Globus pallidus (tissue), 1 donor: ENCODE measurements at regions not wholly inside any gene's neighbourhood (a gene's known extent, or its start where the extent isn't known, plus 50 kb on each side); places are given as distances from the start of the nearest gene placed in this dataset.

Experiments
- DNase-seq: peaks from one replicate; pipeline ENCODE4 v3.0.0-alpha.2; 2015; ENCODE audit warnings: low spot score

DNA sequence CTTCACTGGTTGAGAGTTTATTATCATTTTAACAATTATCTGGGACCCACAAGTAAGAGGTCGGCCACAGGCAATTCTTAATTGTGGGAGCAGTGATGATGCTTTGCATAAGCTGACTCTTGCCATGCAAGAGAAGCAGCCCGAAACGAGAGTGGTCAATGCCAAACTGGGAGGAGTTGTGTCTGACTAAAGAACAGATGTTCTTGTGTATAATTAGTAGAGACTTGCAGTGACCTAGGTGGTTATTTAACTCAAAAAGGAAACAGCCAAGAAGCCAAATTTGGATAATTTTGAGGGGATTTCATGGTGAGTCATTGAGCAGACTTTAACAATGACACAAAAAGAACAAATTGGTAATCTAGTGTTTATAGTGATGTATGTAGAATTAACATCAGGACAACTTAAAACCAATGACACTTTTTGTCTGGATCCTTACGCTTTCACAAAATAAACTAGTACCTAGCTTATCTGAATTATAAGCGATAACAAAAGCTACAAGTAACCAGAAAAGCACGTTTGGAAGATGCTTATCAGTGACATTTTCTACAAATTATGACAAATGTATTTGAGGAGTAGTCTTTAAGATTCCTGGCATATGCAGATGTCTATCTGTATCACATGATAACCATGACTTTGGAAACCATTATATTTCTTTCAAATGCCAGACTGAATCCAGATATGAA lies 184.7 kb upstream of the DLGAP1 start:
- DNase-seq, result no peak

DNA sequence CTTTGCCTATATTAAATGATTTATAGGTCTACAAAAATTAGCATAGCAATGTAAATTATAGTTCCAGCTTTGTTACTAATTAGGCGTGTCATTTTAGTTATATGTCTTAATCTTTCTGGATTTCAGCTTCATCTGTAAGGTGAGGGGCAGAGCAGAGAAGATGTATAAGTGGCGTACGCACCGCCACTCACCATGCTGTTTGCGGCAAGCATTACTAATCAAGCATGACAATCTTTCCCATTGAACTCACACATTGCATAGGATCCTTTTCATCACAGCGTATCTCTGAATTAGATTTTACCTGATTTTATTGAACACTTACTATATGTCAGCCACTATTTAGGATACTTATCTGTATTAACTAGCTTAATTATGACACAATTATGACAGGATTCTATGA lies 183.6 kb upstream of the DLGAP1 start:
- no peak for DNase-seq

DNA sequence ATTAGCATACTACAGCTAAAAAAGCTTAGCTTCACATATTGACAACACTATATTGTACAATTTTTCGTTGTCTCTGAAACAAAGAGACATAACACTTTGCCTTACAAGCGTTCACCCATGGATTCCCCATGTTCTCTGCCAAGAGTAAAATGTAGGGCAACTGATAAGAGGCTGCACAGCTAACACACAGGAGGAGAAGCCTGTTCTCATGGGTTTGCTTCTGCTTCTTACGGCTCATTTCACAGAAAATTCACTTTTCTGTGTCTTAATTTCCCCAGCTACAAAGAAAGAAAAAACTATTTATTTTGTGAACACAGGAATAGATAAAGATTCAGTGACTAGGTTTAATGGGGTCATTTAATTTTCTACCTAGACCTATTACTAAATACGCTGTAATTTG lies 182.8 kb upstream of the DLGAP1 start:
- no peak for DNase-seq

DNA sequence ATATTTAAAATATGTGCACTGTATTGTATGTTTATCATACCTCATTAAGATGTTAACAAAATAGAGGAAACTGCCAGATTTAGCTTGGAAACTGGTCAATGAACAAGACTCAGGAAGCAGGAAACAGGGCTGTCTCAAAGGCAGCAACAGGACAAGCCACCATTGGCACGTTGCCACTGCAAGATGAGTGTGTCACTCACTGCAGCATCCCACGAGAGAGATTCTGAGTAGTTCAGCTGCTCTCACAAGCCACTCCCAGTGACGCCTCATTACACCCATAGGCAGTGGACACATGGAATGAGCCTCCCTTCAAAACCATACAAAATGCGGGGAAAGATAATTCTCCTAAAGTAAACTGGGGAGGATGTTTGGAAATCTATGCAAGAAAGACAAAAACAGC lies 181.9 kb upstream of the DLGAP1 start:
- no peak for DNase-seq

DNA sequence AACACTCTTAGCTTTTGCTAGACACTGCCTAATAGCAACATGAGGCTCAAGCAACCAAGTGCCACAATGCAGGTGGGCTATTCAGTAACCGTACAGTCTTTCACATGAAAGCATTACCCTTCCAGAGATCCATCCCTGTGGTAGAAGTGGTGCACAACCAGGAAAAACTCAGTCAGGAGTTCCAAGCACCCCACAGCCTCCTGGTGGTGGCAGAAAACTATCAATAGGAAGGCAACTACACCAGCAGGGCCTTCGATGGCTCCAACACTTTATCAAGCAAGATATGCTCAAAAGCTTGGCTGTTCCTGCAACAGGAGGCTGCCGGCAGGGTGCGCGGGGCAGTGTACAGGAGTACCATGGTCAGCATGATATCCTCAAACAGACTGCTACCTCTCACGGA lies 176.1 kb upstream of the DLGAP1 start:
- DNase-seq, result no peak

DNA sequence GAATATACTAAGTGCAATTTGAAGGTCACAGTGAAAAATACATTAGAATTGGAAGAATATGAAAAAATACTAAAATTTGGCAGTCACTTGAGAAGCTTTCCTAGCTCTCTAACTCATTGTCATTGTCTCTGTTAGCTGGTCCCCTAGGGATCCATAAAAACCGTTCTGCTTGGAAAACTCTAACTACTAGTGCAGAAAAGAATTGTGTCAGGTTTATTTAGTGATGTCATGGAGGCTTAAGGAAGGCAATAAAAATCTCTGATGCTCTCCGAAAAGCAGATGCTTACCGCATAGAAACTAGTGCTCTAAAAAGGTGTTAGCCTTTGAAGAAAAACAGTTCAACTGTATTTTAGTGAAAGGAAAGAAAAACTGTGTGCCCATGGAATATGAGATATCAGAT lies 150.1 kb upstream of the DLGAP1 start:
- no peak for DNase-seq

DNA sequence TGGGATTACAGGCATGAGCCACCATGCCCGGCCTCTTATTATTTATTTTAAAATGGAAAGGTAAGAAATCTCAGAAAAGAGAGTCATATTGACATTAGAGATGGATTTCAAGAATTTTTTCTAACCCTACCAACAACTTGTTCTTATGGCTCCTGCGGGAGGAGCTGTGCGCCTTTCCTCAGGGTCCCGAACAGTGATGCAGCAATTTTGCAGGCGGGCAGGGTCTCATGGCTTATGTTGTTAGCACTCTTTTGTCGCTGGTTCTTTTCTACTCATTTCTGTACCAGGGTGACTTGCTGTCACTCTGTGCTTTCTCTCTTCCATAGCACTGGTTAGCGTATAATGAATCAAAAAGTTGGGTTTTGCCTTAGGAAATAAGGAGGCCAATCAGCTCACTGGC lies 148.8 kb upstream of the DLGAP1 start:
- DNase-seq, result no peak

DNA sequence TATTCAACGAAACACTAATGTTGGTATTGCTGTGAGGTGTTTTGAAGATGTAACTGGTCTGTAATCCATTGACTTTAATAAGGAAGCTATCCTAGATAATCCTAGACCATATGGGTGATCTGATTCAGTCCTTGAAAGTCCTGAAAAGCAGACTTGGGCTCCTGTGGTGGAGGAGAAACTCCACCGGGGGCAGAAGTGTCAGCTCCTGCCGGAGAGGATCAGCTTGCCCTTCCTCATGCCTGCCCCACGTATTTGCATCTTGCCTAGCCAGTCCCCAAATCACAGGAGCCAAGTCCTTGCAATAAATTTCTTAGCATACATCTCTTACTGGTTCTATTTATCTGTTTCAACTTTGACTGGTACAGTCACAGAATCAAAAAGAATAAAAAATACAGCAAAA lies 144.2 kb upstream of the DLGAP1 start:
- DNase-seq, result no peak

DNA sequence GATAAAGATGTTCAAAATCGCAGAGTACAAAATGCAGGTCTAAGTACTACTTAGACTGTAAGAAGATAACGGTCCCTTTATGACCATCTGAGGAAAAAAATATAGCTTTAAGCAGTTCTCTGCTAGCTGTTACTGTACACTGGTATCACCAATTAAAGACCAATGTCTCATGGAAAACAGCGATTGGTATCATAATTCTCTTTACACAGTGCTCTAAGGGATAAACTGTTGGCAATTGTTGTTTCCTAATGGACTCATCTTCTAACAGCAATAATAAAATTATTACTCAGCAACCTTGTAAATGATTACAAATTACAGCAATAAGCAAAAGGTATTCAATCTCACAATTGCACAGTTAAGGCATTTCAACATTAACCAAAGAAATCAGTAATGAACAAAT lies 142.2 kb upstream of the DLGAP1 start:
- DNase-seq, result no peak

DNA sequence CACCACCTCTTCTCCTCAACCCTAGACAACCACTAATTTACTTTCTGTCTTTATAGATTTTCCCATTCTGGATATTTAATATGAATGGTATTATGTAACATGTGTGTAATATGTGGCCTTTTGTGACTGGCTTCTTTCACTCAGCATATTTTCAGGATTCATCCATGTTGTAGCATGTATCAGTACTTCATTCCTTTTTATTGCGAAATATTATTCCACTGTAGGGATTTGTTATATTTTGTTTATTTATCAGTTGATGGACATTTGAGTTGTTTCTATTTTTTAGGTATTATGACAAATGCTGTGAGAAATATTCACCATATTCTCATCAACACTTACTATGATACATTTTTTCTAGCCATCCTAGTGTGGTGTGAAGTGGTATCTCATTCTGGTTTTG lies 138.8 kb upstream of the DLGAP1 start:
- no peak for DNase-seq

DNA sequence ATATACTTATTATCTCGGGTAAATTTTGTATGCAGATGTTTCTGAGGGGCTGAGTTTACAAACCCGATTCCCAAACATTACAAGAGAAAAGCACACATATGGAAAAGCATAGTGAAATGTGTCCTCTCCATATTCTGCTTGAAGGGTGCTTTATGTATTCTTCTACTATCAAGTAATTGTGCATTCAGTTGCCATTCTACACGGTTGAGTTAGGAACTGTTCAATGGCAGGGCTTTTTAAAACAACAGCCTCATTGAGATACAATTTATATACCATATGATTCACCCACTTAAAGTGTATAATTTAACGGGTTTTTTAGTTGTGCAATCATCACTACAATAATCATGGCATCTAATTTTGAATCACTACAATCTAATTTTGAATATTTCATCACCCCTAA lies 138.4 kb upstream of the DLGAP1 start:
- DNase-seq, result no peak

DNA sequence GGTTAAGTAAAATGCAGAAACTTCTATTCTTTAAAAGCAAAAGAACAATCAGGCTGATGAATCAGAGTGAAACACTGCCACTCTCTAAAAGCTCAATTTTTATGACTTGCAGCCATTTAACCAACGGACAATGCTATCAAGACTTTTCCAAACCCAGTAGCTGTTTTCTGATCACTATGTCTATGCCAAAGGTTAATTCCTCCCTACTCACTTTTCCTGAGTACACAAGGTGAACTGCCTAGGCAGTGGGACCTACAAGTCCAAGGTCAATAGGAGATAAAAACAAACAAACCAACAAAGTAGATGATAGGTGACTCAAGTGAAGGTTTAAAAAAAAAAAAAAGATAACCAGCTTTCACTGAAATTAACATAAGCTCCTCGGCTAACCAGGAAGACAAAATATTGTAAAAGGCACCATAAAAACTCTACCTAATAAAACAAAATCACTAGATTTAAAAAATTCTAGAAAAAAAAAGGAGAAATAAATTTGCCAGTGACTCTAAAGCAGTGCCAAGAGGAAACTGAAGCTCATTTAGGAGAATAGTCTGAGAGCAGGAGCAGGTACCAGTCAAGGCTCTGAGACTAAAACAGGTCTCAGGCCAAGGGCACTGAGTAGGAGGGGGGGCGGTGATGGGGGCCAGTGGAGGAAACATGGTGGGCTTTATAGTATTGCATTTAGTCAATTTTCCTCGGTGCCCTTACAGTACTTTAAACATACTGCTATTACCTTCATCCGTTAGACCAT lies 134.1 kb upstream of the DLGAP1 start:
- DNase-seq, result no peak

DNA sequence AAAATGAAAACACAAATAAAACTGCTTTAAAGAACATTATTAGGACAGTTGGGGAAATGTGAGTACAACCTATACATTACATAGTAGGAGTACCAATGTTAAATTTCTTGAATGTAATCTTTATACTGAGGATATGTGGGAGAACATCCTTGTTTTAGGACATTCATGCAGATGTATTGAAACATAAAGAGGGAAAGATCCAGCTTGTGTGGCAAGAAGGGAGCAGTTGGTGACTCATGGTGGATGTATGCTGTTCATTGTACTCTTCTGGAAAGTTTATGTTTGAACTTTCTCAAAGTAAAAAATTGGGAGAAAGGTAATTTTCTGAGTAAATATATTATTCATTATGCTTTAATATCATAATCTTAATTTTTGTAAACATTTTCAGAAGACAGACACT lies 132.1 kb upstream of the DLGAP1 start:
- no peak for DNase-seq

DNA sequence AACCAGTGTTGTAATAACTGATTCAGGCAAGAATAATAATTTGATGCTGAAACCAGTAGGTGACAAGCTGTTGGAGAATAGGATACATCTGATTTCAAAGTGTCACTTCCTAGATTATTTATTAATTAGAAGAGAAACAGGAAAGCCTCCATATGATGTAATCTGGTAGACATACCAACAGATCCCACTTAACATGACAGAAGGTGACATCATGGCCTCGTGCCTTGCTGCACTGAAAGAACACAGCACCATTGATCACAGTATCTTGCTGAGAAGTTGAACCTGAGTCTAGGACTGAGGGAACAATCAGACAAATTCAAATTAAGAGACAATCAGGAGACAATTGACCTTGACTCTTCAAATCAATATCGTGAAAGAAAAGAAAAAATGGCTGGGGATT lies 131.6 kb upstream of the DLGAP1 start:
- DNase-seq, result no peak

DNA sequence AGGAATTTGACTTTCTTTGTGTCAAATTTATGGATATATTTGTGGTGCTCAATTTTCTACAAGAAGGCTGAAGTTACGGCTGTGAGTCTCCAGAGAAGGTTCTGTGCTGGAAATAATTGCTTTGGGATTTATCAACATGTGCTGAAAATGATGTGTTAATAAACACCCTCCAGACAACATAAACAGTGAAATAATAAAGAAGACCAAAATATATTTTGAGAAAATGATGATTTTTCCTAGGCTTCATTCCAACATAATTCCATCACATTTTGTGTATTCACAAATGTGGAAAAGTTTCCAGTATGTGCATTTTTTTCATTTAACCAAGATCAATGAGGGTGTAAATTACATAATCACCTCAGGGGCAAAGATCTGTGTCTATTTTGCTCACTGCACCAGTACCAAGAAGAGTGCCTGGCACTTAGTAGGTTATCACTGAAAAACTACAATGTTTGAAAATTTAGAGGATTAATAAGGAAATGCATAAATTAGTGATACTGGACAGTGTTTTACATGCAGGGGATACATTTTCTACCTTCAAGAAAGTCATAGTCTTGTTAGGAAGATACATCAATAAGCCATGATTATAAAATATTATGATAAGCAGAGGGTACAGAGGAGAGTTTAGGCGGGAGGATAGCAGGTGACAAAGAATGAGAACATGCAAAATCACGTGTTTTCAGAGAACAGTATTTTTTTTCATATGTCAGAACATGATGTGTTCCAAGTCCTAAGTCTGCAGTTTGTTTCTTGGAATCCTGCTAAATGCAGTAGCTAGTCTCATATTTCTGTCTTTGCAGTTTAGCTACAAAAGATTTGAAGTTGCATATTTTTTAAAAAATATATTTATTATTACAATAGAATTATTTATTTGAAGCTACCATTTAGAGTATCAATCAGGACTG lies 127.6 kb upstream of the DLGAP1 start:
- DNase-seq, result no peak

DNA sequence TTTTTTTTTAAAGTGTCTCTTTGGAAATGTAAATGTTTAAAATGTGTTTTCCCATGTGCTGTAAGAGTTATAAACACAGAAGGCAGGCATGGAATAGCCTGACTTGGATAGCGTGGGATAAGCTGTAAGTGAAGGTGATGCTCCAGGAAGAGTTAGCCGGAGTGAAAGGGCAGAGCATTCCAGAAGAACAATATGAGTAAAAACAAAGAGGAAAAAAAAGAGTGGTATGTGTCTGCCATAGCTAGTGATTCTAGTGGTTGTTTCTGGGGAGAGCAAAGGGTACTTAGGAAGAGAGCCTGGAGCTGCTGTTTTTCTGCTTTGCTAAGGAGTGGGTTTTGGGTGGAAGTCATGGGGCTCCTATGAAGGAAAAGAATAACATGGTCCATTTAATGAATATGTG lies 126.9 kb upstream of the DLGAP1 start:
- DNase-seq, result no peak

DNA sequence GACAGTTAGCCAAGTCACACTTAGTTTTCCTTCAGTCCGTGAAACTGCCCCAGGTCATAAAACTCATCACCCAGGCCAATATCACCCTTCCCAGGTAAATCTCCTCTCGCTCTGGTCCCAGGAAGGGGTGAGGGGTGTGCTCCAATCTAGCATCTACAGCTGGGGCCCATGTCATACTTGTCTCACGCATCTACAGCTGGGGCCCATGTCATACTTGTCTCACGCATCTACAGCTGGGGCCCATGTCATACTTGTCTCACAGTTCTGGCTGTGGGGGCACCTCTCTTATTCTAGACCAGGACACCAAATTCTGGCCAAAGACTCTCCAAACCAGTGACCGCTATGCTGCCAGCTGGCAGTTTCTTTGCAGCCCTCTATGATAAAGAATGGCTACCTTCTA lies 123.3 kb upstream of the DLGAP1 start:
- no peak for DNase-seq

DNA sequence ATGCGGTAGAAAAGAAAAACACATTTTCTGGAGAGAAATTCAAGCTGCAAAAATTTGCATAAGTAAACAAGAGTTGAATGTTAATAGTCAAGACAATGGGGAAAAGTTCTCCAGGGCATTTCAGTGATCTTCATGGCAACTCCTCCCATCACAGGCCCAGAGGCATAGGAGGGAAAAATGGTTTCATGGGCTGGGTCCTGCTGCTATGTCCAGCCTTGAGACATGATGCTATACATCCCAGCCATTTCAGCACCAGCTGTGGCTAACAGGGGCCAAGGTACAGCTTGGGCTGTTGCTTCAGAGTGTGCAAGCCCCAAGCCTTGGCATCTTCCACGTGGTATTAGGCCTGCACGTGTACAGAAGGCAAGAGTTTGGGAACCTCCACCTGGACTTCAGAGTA lies 118.6 kb upstream of the DLGAP1 start:
- DNase-seq, result no peak

DNA sequence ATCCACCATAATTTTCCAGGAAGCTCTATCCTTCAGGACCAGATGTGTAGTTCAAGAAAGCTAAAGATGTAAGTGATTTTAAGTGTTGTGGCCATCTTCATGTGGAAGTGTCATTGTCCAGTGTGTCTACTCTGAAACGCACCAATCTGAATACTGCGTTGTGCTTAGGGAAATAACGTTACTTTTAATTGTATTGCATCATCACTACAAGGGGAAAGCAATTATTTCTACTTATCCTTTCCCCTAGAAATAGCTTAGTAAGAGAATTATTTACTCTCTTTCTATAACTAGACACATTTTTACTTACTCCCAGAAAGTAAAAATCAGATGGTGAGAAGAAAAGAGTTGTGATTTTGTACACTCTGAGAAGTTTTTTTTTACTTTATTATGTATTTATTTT lies 102.4 kb upstream of the DLGAP1 start:
- no peak for DNase-seq

DNA sequence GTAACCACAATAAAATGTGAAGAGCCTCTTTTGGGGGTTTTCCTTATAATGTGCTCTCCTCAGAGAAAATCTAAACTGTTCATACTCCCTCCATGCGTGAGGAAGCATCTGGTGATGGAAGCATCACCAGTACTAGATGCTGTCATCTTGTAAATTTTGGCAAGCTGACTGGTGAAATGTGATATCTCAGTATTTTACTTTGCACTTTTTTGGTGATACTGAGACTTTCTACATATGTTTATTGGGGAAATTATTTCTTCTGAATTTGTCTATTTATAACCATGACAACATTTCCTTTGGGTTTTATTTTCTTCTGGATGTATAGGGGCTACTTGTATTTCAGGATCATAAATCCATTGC lies 95.9 kb upstream of the DLGAP1 start:
- no peak for DNase-seq

DNA sequence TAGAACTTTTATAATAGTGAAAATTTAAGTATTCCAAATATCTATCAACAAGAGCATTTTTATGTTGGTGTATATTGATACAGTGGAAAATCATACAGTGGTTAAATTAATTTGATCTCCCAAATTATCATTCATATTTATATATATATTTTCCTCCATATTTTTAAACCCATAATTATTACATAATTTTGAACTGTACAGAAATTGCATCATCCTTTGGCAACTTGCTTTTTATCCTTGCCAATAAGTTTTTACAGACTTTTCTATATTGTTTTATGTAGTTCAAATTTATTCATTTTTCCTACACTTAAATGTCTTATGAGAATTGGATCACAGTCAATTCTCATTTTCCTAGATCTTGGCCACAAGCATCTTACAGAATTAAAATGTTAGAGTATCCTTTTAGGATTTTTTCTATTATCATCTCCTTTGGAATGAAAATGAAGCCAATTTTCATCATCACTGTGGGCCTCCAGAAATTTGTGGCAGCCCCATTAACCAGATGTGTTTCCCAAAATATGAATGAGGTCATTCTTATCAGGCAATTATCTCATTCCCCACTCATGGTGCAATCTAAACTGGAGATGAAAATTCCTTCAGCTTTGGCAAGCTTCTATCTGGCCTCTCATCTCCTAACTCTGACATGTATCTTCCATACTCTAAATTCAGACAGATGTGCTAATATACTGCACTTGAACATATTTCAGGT lies 94.2 kb upstream of the DLGAP1 start:
- no peak for DNase-seq

DNA sequence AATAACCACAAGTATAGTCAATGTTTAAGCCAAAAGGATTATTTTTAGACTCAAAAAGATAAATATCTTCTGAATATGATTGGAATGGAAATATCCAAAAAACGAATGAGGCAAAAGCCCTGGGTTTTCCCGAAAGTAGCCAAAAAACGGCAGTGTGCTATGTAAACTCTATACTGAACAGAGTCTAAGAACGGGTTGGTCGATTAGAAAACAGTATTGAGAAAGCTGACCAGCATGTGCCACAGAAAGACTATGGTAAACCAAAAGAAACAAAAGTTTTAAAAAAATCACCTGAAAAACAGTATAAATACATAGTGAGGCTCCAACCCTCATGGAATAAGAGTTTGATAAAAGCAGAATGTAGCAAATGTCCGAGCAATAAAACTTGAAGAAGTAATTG lies 92.0 kb upstream of the DLGAP1 start:
- DNase-seq, result no peak

DNA sequence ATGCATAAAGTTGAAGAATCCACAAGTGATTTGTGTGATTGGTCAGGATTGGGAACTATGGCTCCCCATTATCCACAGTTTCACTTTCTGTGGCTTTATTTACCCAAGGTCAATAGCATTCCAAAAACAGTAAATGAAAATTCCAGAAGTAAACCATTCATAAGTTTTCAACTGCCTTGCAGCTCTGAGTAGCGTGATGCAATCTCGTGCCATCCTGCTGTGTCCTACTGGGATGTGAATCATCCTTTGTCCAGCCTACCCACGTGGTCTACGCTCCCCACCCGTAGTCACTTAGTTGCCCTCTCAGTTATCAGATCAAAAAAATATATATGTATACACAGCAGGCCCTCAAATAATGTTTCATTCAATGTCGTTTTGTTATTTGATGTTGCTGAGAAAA lies 89.0 kb upstream of the DLGAP1 start:
- no peak for DNase-seq
